H9 (cell line): ENCODE measurements at regions not wholly inside any gene's neighbourhood (a gene's known extent, or its start where the extent isn't known, plus 50 kb on each side); places are given as distances from the start of the nearest gene placed in this dataset.

ENCODE experiments used
- DNase-seq: peaks from one replicate; pipeline ENCODE4 v3.0.0-alpha.2; 2017
- H2AFZ ChIP-seq: one replicate; pipeline ENCODE4 v1.6.1; 2013; ENCODE audit warnings: mild to moderate bottlenecking, low read length, control low read depth, moderate library complexity
- H2AK5ac ChIP-seq: 2 replicates; pipeline ENCODE4 v1.6.1; 2013; ENCODE audit warnings: low read length, control low read depth, mixed read lengths; ENCODE audit not compliant: insufficient read length
- H2BK120ac ChIP-seq: one replicate; pipeline ENCODE4 v1.6.1; 2013; ENCODE audit warnings: low read depth, mild to moderate bottlenecking, low read length, control low read depth, inconsistent platforms; ENCODE audit not compliant: poor library complexity, severe bottlenecking
- H2BK12ac ChIP-seq: 2 replicates; pipeline ENCODE4 v1.6.1; 2013; ENCODE audit warnings: low read length, control low read depth, mixed read lengths, low read depth; ENCODE audit not compliant: insufficient read length
- H2BK15ac ChIP-seq: 2 replicates; pipeline ENCODE4 v1.6.1; 2013; ENCODE audit warnings: low read depth, low read length, control low read depth
- H2BK20ac ChIP-seq: one replicate; pipeline ENCODE4 v1.6.1; 2013; ENCODE audit warnings: low read depth, mild to moderate bottlenecking, low read length, control low read depth, inconsistent platforms; ENCODE audit not compliant: poor library complexity, severe bottlenecking
- H2BK5ac ChIP-seq: 2 replicates; pipeline ENCODE4 v1.6.1; 2013; ENCODE audit warnings: low read length, control low read depth, mixed read lengths; ENCODE audit not compliant: insufficient read length
- H3K14ac ChIP-seq: 2 replicates; pipeline ENCODE4 v1.6.1; 2013; ENCODE audit warnings: low read length, control low read depth; ENCODE audit not compliant: insufficient read depth
- H3K18ac ChIP-seq: 2 replicates; pipeline ENCODE4 v1.6.1; 2013; ENCODE audit warnings: low read depth, mild to moderate bottlenecking, mixed read lengths, low read length, control low read depth; ENCODE audit not compliant: insufficient read length
- H3K23ac ChIP-seq: 2 replicates; pipeline ENCODE4 v1.6.1; 2013; ENCODE audit warnings: low read length, control low read depth, mixed read lengths, low read depth; ENCODE audit not compliant: insufficient read length
- H3K23me2 ChIP-seq: 2 replicates; pipeline ENCODE4 v1.6.1; 2013; ENCODE audit warnings: low read depth, mild to moderate bottlenecking, mixed read lengths, low read length, control low read depth; ENCODE audit not compliant: insufficient read length, poor library complexity, severe bottlenecking
- H3K27ac ChIP-seq: 2 replicates; pipeline ENCODE4 v1.5.1; 2013; ENCODE audit warnings: low read length, control low read depth, mixed read lengths, low read depth; ENCODE audit not compliant: insufficient read length
- H3K27me3 ChIP-seq: 2 replicates; pipeline ENCODE4 v1.6.1; 2013; ENCODE audit warnings: low read length, control low read depth, inconsistent platforms; ENCODE audit not compliant: insufficient read depth
- H3K4ac ChIP-seq: 2 replicates; pipeline ENCODE4 v1.6.1; 2013; ENCODE audit warnings: low read depth, mild to moderate bottlenecking, control low read depth, inconsistent platforms, low read length, moderate library complexity
- H3K4me1 ChIP-seq: 2 replicates; pipeline ENCODE4 v1.6.1; 2013; ENCODE audit warnings: low read length, control low read depth, inconsistent platforms; ENCODE audit not compliant: insufficient read depth
- H3K4me2 ChIP-seq: 2 replicates; pipeline ENCODE4 v1.6.1; 2013; ENCODE audit warnings: low read length, control low read depth, mixed read lengths; ENCODE audit not compliant: insufficient read length, insufficient read depth
- H3K56ac ChIP-seq: 2 replicates; pipeline ENCODE4 v1.6.1; 2013; ENCODE audit warnings: low read depth, mild to moderate bottlenecking, mixed read lengths, low read length, control low read depth; ENCODE audit not compliant: insufficient read length
- H3K79me1 ChIP-seq: 2 replicates; pipeline ENCODE4 v1.6.1; 2013; ENCODE audit warnings: low read depth, mild to moderate bottlenecking, moderate library complexity, low read length, control low read depth, inconsistent platforms; ENCODE audit not compliant: insufficient read depth, poor library complexity, severe bottlenecking
- H3K79me2 ChIP-seq: 2 replicates; pipeline ENCODE4 v1.6.1; 2013; ENCODE audit warnings: low read length, control low read depth, inconsistent platforms; ENCODE audit not compliant: insufficient read depth
- H3K9ac ChIP-seq: 2 replicates; pipeline ENCODE4 v1.6.1; 2013; ENCODE audit warnings: low read length, control low read depth, mixed read lengths; ENCODE audit not compliant: insufficient read length; ENCODE audit errors: extremely low read depth
- H3K9me3 ChIP-seq: one replicate; pipeline ENCODE4 v1.6.1; 2013; ENCODE audit warnings: low read depth, low read length, inconsistent platforms; ENCODE audit not compliant: control insufficient read depth
- H3T11ph ChIP-seq: one replicate; pipeline ENCODE4 v1.6.1; 2013; ENCODE audit warnings: mild to moderate bottlenecking, low read length, control low read depth, inconsistent platforms
- H4K20me1 ChIP-seq: one replicate; pipeline ENCODE4 v1.6.1; 2013; ENCODE audit not compliant: control insufficient read depth, insufficient read length, insufficient read depth
- H4K5ac ChIP-seq: 2 replicates; pipeline ENCODE4 v1.6.1; 2013; ENCODE audit warnings: low read depth, mild to moderate bottlenecking, mixed read lengths, low read length, control low read depth; ENCODE audit not compliant: insufficient read length
- H4K8ac ChIP-seq: replicated peaks from 2 replicates; pipeline ENCODE4 v1.6.1; 2013; ENCODE audit warnings: low read length, control low read depth, mixed read lengths, low read depth; ENCODE audit not compliant: insufficient read length
- H4K91ac ChIP-seq: 2 replicates; pipeline ENCODE4 v1.6.1; 2013; ENCODE audit warnings: low read depth, mild to moderate bottlenecking, moderate library complexity, mixed read lengths, low read length, control low read depth; ENCODE audit not compliant: insufficient read length
- H3K27ac Mint-ChIP-seq, 3 experiments: 2 replicates in 2 of 3; 3 replicates in 1 of 3; pipeline ENCODE4 v1.8.0; 2020 to 2021; ENCODE audit warnings: mixed read lengths in 3 of 3, mild to moderate bottlenecking in 1 of 3, moderate library complexity in 1 of 3
- H3K27me3 Mint-ChIP-seq: 2 replicates; pipeline ENCODE4 v1.8.0; 2021; ENCODE audit warnings: low read depth, mild to moderate bottlenecking, moderate library complexity, mixed read lengths
- H3K36me3 Mint-ChIP-seq, 3 experiments: 2 replicates in 2 of 3; 3 replicates in 1 of 3; pipeline ENCODE4 v1.8.0; 2020 to 2021; ENCODE audit warnings: low read depth in 3 of 3, mixed read lengths in 3 of 3; ENCODE audit not compliant: insufficient read depth in 1 of 3
- H3K4me1 Mint-ChIP-seq, 2 experiments: 2 replicates each; pipeline ENCODE4 v1.8.0; 2020; ENCODE audit warnings: mixed read lengths in 2 of 2
- H3K4me3 Mint-ChIP-seq, 2 experiments: 2 replicates in 1 of 2; 3 replicates in 1 of 2; pipeline ENCODE4 v1.8.0; 2020 to 2021; ENCODE audit warnings: mild to moderate bottlenecking in 2 of 2, mixed read lengths in 2 of 2, moderate library complexity in 1 of 2
- H3K9me3 Mint-ChIP-seq, 2 experiments: 2 replicates in 1 of 2; 3 replicates in 1 of 2; pipeline ENCODE4 v1.8.0; 2020; ENCODE audit warnings: mild to moderate bottlenecking in 2 of 2, mixed read lengths in 2 of 2, moderate library complexity in 1 of 2
- WGBS: extraction: QIAGEN DNeasy Blood & Tissue Kit; methylation state at CpG from one replicate; pipeline ENCODE4 v1.1.7; 2013; ENCODE audit warnings: missing lambda C conversion rate, low lambda C conversion rate, mixed read lengths; ENCODE audit not compliant: insufficient read length; ENCODE audit errors: extremely low coverage; 5-methylcytosine and 5-hydroxymethylcytosine counted together
- TF ChIP-seq, protein P1 (sequence below): fragments of 200-600 bp; sonication (generic); conservative IDR thresholded peaks from 3 replicates; pipeline ENCODE4 v1.8.0; 2021; ENCODE audit warnings: antibody characterized with exemption, mild to moderate bottlenecking

DNA sequence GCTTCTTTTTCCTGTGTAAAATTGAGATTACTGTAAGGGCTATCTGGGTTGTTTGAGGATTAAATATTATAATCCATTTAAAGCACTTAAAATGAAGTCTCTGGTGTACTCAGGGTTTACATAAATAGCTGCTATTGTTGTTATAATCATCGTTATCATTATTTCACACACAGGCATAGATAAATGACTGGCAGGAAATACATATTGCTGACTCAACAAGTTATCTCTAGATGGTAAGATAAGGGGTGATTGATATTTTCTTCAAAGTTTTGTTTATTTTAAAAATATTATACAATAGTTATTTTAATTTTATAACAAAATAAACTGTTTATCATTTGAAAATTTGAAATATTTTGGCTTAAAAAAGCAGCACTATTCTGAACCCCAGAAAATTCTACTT lies 134.3 kb upstream of the DCAF12L2 start:
- Mint-ChIP-seq H3K27ac (no peak overlapping the region), H3K36me3 (peaks cover 2 to 20% (median 4%) of the 10 kb centered on the region in 3 experiments; a peak in 6 of 7 replicates), H3K4me3 (no peak overlapping the region), H3K27me3 (no peaks in the 10 kb centered on the region), H3K9me3 (peaks cover 36 to 54% of the 10 kb centered on the region in 2 experiments), H3K4me1 (no peaks in the 10 kb centered on the region)
- Histone ChIP-seq H3K18ac (no peak overlapping the region), H3K9ac (no peak overlapping the region), H3K27me3 (no peaks in the 10 kb centered on the region), H2BK15ac (no peak overlapping the region), H3K4me1 (no peaks in the 10 kb centered on the region), H2BK5ac (no peak overlapping the region), H3K56ac (no peak overlapping the region), H3K79me2 (no peaks in the 10 kb centered on the region), H2BK20ac (no peak overlapping the region), H3K4ac (no peak overlapping the region), H2BK12ac (no peak overlapping the region), H3K4me2 (no peak overlapping the region), H4K5ac (no peak overlapping the region), H4K20me1 (no peaks in the 10 kb centered on the region), H3K79me1 (no peaks in the 10 kb centered on the region), H2AK5ac (no peak overlapping the region), H3K23ac (no peak overlapping the region), H4K91ac (no peak overlapping the region), H4K8ac (no peak overlapping the region), H2AFZ (no peak overlapping the region), H3K23me2 (no peaks in the 10 kb centered on the region), H2BK120ac (no peak overlapping the region), H3T11ph (no peak overlapping the region), H3K14ac (no peak overlapping the region), H3K9me3 (no peaks in the 10 kb centered on the region), H3K27ac (no peak overlapping the region)
- no CpG with 5 or more reads among the region's 1 CpG for WGBS
- TF ChIP-seq, protein P1, sequence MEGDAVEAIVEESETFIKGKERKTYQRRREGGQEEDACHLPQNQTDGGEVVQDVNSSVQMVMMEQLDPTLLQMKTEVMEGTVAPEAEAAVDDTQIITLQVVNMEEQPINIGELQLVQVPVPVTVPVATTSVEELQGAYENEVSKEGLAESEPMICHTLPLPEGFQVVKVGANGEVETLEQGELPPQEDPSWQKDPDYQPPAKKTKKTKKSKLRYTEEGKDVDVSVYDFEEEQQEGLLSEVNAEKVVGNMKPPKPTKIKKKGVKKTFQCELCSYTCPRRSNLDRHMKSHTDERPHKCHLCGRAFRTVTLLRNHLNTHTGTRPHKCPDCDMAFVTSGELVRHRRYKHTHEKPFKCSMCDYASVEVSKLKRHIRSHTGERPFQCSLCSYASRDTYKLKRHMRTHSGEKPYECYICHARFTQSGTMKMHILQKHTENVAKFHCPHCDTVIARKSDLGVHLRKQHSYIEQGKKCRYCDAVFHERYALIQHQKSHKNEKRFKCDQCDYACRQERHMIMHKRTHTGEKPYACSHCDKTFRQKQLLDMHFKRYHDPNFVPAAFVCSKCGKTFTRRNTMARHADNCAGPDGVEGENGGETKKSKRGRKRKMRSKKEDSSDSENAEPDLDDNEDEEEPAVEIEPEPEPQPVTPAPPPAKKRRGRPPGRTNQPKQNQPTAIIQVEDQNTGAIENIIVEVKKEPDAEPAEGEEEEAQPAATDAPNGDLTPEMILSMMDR, result no peak
- no peak for DNase-seq
